PFSK-1 (cell line): ENCODE measurements at regions not wholly inside any gene's neighbourhood (a gene's known extent, or its start where the extent isn't known, plus 50 kb on each side); places are given as distances from the start of the nearest gene placed in this dataset.

Source experiments
- POLR2AphosphoS5 ChIP-seq: IDR thresholded peaks from 2 replicates; pipeline ENCODE4 v1.6.1; 2012; ENCODE audit warnings: low read depth, mild to moderate bottlenecking, control low read depth, low read length, moderate library complexity
- REST ChIP-seq, 2 experiments: IDR thresholded peaks; 2 replicates each; pipeline versions ENCODE4 v1.6.1 to v1.8.0; 2011 to 2012; ENCODE audit warnings: low read depth in 2 of 2, low read length in 2 of 2, control low read depth in 1 of 2, inconsistent platforms in 1 of 2, mild to moderate bottlenecking in 1 of 2, moderate library complexity in 1 of 2; ENCODE audit not compliant: insufficient read depth in 1 of 2
- SIN3A ChIP-seq: IDR thresholded peaks from 2 replicates; pipeline ENCODE4 v1.6.1; 2012; ENCODE audit warnings: mild to moderate bottlenecking, low read length, moderate library complexity, borderline replicate concordance; ENCODE audit not compliant: insufficient read depth
- TAF1 ChIP-seq: IDR thresholded peaks from 2 replicates; pipeline ENCODE4 v1.6.1; 2012; ENCODE audit warnings: low read length, control low read depth, borderline replicate concordance; ENCODE audit not compliant: insufficient read depth

GRCh38 chr16:79677799-79678530, 77.4 kb upstream of the MAF start:
- TF ChIP-seq POLR2AphosphoS5 (no peak), REST (IDR thresholded peaks at IDR 0.05; ENCODE audit: insufficient read depth in 1 of 2, low read depth in 2 of 2, low read length in 2 of 2) (no peak), TAF1 (no peak), SIN3A (no peak)
